A172 (cell line): ENCODE measurements at regions not wholly inside any gene's neighbourhood (a gene's known extent, or its start where the extent isn't known, plus 50 kb on each side); places are given as distances from the start of the nearest gene placed in this dataset.
"Not testable (repeated sequence)": the region's sequence is repeated elsewhere in the genome, so short reads cannot be mapped to it uniquely, and the experiment has no call there.

ENCODE experiments used
- DNase-seq: peaks from one replicate; pipeline ENCODE4 v3.0.0-alpha.2; 2015; ENCODE audit warnings: low spot score

- DNase-seq: peak; percentile 36
Measured at GRCh38 chr14:41549821-41550607, 56.7 kb upstream of the LRFN5 start.

GRCh38 chr14:41549282-41549681 is 57.4 kb upstream of the LRFN5 start:
- DNase-seq: no peak

- no peak for DNase-seq
Measured at GRCh38 chr14:41548666-41549065, 58.0 kb upstream of the LRFN5 start.

GRCh38 chr14:41541333-41541732 is 65.3 kb upstream of the LRFN5 start:
- no peak for DNase-seq

GRCh38 chr14:41532255-41532654 is 74.4 kb upstream of the LRFN5 start:
- DNase-seq: no peak

GRCh38 chr14:41521891-41522290 is 84.8 kb upstream of the LRFN5 start:
- no peak for DNase-seq

- not testable (repeated sequence) for DNase-seq
Measured at GRCh38 chr14:41518030-41518429, 88.6 kb upstream of the LRFN5 start.

- no peak for DNase-seq
Measured at GRCh38 chr14:41506552-41506951, 100.1 kb upstream of the LRFN5 start.

- DNase-seq: no peak
Measured at GRCh38 chr14:41505491-41505890, 101.2 kb upstream of the LRFN5 start.

- no peak for DNase-seq
Measured at GRCh38 chr14:41498959-41499358, 107.7 kb upstream of the LRFN5 start.

GRCh38 chr14:41490323-41490722 is 116.4 kb upstream of the LRFN5 start:
- no peak for DNase-seq

GRCh38 chr14:41489315-41489972 is 117.2 kb upstream of the LRFN5 start:
- no peak for DNase-seq

GRCh38 chr14:41488401-41488800 is 118.3 kb upstream of the LRFN5 start:
- no peak for DNase-seq

GRCh38 chr14:41482861-41483260 is 123.8 kb upstream of the LRFN5 start:
- no peak for DNase-seq

GRCh38 chr14:41476526-41476925 is 130.2 kb upstream of the LRFN5 start:
- DNase-seq: no peak

- no peak for DNase-seq
Measured at GRCh38 chr14:41461380-41461779, 145.3 kb upstream of the LRFN5 start.

- DNase-seq: no peak
Measured at GRCh38 chr14:41457393-41457792, 149.3 kb upstream of the LRFN5 start.

GRCh38 chr14:41449066-41449465 is 157.6 kb upstream of the LRFN5 start:
- peak; percentile 8 for DNase-seq

- no peak for DNase-seq
Measured at GRCh38 chr14:41446008-41446407, 160.7 kb upstream of the LRFN5 start.

- peak; percentile 13 for DNase-seq
Measured at GRCh38 chr14:41423503-41423902, 183.2 kb upstream of the LRFN5 start.

GRCh38 chr14:41421308-41421707 is 185.4 kb upstream of the LRFN5 start:
- DNase-seq: not testable (repeated sequence)

- DNase-seq: no peak
Measured at GRCh38 chr14:41419709-41420108, 187.0 kb upstream of the LRFN5 start.

- DNase-seq: no peak
Measured at GRCh38 chr14:41418851-41419250, 187.8 kb upstream of the LRFN5 start.
